ENCODE measurements at regions not wholly inside any gene's neighbourhood (a gene's known extent, or its start where the extent isn't known, plus 50 kb on each side); places are given as distances from the start of the nearest gene placed in this dataset.
"Not testable (repeated sequence)": the region's sequence is repeated elsewhere in the genome, so short reads cannot be mapped to it uniquely, and the experiment has no call there.

- DNase-seq (ENCODE audit: low read depth in 1 of 2, low spot score in 1 of 2), result not testable (repeated sequence)
These were observed 73.9 kb upstream of the LYZL2 start for GRCh38 chr10:30703446-30703845.

GRCh38 chr10:30702860-30703259, 73.3 kb upstream of the LYZL2 start:
- no peak for DNase-seq (ENCODE audit: low read depth in 1 of 2, low spot score in 1 of 2)

GRCh38 chr10:30701451-30702173, 72.1 kb upstream of the LYZL2 start:
- peak; percentile 46 to 75 for DNase-seq (ENCODE audit: low read depth in 1 of 2, low spot score in 1 of 2)

GRCh38 chr10:30697806-30698205, 68.3 kb upstream of the LYZL2 start:
- no peak for DNase-seq (ENCODE audit: low read depth in 1 of 2, low spot score in 1 of 2)

- DNase-seq (ENCODE audit: low read depth in 1 of 2, low spot score in 1 of 2), result not testable (repeated sequence)
These were observed 67.7 kb upstream of the LYZL2 start for GRCh38 chr10:30697221-30697620.

- DNase-seq (ENCODE audit: low read depth in 1 of 2, low spot score in 1 of 2), result not testable (repeated sequence)
These were observed 67.0 kb upstream of the LYZL2 start for GRCh38 chr10:30696416-30697185.

- peak; percentile 37 to 71 for DNase-seq (ENCODE audit: low read depth in 1 of 2, low spot score in 1 of 2)
These were observed 66.1 kb upstream of the LYZL2 start for GRCh38 chr10:30695481-30696236.

GRCh38 chr10:30694518-30695228, 65.1 kb upstream of the LYZL2 start:
- no peak for DNase-seq (ENCODE audit: low read depth in 1 of 2, low spot score in 1 of 2)

- DNase-seq (ENCODE audit: low read depth in 1 of 2, low spot score in 1 of 2), result no peak
These were observed 62.1 kb upstream of the LYZL2 start for GRCh38 chr10:30691639-30692015.

GRCh38 chr10:30690948-30691638, 61.5 kb upstream of the LYZL2 start:
- DNase-seq (ENCODE audit: low read depth in 1 of 2, low spot score in 1 of 2), result not testable (repeated sequence)

- no peak for DNase-seq (ENCODE audit: low read depth in 1 of 2, low spot score in 1 of 2)
These were observed 58.9 kb upstream of the LYZL2 start for GRCh38 chr10:30688456-30688855.

GRCh38 chr10:30687698-30688213, 58.2 kb upstream of the LYZL2 start:
- DNase-seq (ENCODE audit: low read depth in 1 of 2, low spot score in 1 of 2), result peak; percentile 63 to 74

- DNase-seq (ENCODE audit: low read depth in 1 of 2, low spot score in 1 of 2), result no peak
These were observed 57.2 kb upstream of the LYZL2 start for GRCh38 chr10:30686708-30687107.

- no peak for DNase-seq (ENCODE audit: low read depth in 1 of 2, low spot score in 1 of 2)
These were observed 53.9 kb upstream of the LYZL2 start for GRCh38 chr10:30683496-30683895.

- DNase-seq (ENCODE audit: low read depth in 1 of 2, low spot score in 1 of 2), result peak in 1 of 2 donors; percentile 70
These were observed 53.0 kb upstream of the LYZL2 start for GRCh38 chr10:30682377-30683199.

GRCh38 chr10:30680908-30681307, 51.4 kb upstream of the LYZL2 start:
- no peak for DNase-seq (ENCODE audit: low read depth in 1 of 2, low spot score in 1 of 2)

Data from activated CD4-positive, alpha-beta T cell treated with anti-CD3 and anti-CD28 coated beads, Interleukin-2, amount 50 U/mL, for 24 hours (primary cell).